Spleen (tissue), 7 donors: ENCODE measurements at regions not wholly inside any gene's neighbourhood (a gene's known extent, or its start where the extent isn't known, plus 50 kb on each side); places are given as distances from the start of the nearest gene placed in this dataset.

Source experiments
- CTCF ChIP-seq, 11 experiments: fragments of 200-600 bp in 7 of 11; fragments of 450-650 bp in 4 of 11; sonication (generic) in 4 of 11; IDR thresholded peaks in 8 of 11; conservative IDR thresholded peaks in 3 of 11; 1 replicate in 7 of 11; 2 replicates in 4 of 11; pipeline versions ENCODE4 v1.4.0 to v1.8.0; 2016 to 2021; ENCODE audit warnings: antibody characterized with exemption in 11 of 11, inconsistent platforms in 4 of 11, mild to moderate bottlenecking in 1 of 11
- POLR2A ChIP-seq, 3 donors: fragments of 450-650 bp; IDR thresholded peaks; one replicate each; pipeline ENCODE4 v1.5.1; 2017; ENCODE audit warnings: antibody characterized with exemption in 3 of 3, mild to moderate bottlenecking in 1 of 3
- POLR2AphosphoS5 ChIP-seq, 3 donors: sonication (generic); formaldehyde crosslinking; IDR thresholded peaks; one replicate each; pipeline ENCODE4 v1.5.1; 2017; ENCODE audit warnings: antibody characterized with exemption in 3 of 3
- donor health status: DM: no; HTN: no; CAD: no; lungs with moderate emphysema.
- donor health status: DM: no; HTN: no; CAD: no.
- donor health status: DM: no; HTN: no; CAD: no.

GRCh38 chr14:30185832-30186231 lies 258.2 kb upstream of the PRKD1 start:
- TF ChIP-seq POLR2AphosphoS5 (IDR thresholded peaks at IDR 0.05) = no peak
- no peak for TF ChIP-seq CTCF (IDR thresholded peaks at IDR 0.05 in 8 of 11, conservative IDR thresholded peaks at IDR 0.05 in 3 of 11)
- no peak for TF ChIP-seq POLR2A (IDR thresholded peaks at IDR 0.05)
